ENCODE measurements at regions not wholly inside any gene's neighbourhood (a gene's known extent, or its start where the extent isn't known, plus 50 kb on each side); places are given as distances from the start of the nearest gene placed in this dataset.

DNA sequence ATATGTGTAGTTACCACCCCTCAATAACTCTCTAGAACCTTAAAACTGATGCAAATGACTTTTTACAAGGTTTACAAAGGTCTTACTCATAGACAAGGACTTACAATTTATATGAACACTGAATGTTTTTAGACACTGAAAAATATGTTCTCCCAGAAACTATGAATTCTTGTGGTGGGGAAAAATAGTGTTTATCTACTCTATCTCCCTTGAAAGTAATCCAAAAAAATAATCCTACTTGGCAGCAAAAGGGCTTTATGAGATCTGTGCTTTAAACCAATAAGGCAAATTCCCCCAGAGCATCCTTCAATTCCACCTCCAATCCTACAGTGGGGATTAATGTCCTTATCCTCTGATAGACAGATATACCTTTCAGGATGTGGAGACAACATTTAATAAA lies 1984.1 kb upstream of the RAG2 start:
- TF ChIP-seq ELF4 (IDR thresholded peaks at IDR 0.05): no peak
- TF ChIP-seq CTBP1 (IDR thresholded peaks at IDR 0.05; ENCODE audit: borderline replicate concordance): no peak
- TF ChIP-seq LEF1 (IDR thresholded peaks at IDR 0.05; ENCODE audit: borderline replicate concordance): no peak
- TF ChIP-seq BHLHE40 (IDR thresholded peaks at IDR 0.05; ENCODE audit: borderline replicate concordance): no peak
- TF ChIP-seq ZNF384 (IDR thresholded peaks at IDR 0.05): no peak
- no peak for TF ChIP-seq PKNOX1 (IDR thresholded peaks at IDR 0.05)
- TF ChIP-seq TARDBP (IDR thresholded peaks at IDR 0.05): no peak
- no peak for TF ChIP-seq NFRKB (IDR thresholded peaks at IDR 0.05)
- TF ChIP-seq SUZ12 (IDR thresholded peaks at IDR 0.05): no peak
- no peak for TF ChIP-seq FOXM1 (IDR thresholded peaks at IDR 0.05; ENCODE audit: borderline replicate concordance)
- no peak for TF ChIP-seq FOXK2 (IDR thresholded peaks at IDR 0.05)
- TF ChIP-seq FOXA1 (IDR thresholded peaks at IDR 0.05): no peak
- no peak for TF ChIP-seq L3MBTL2 (conservative IDR thresholded peaks at IDR 0.05)
- TF ChIP-seq SP1 (IDR thresholded peaks at IDR 0.05): no peak
- no peak for TF ChIP-seq HDGF (IDR thresholded peaks at IDR 0.05; ENCODE audit: borderline replicate concordance)
- no peak for TF ChIP-seq ARNT (IDR thresholded peaks at IDR 0.05)
- POLR2A ChIA-PET: no interaction called here
- DNase-seq (ENCODE audit: extremely low spot score): no peak
- CTCF ChIA-PET: no interaction called here

DNA sequence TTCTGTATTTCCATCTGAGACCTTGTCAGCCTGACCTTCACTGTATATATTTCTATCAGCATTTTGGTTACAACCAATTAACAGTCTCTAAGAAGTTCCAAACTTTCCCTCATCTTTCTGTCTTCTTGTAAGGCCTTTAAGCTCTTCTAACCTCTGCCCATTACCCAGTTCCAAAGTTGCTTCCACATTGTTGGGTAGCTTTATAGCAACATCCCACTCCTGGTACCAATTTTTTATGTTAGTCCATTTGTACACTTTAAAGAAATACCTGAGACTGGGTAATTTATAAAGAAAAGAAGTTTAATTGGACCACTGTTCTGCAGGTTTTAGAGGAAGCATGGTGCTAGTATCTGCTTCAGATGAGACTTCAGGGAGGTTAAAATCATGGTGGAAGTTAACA lies 1979.7 kb upstream of the RAG2 start:
- POLR2A ChIA-PET: no interaction called here
- TF ChIP-seq L3MBTL2 (conservative IDR thresholded peaks at IDR 0.05): no peak
- no peak for TF ChIP-seq LEF1 (IDR thresholded peaks at IDR 0.05; ENCODE audit: borderline replicate concordance)
- no peak for TF ChIP-seq NFRKB (IDR thresholded peaks at IDR 0.05)
- TF ChIP-seq PKNOX1 (IDR thresholded peaks at IDR 0.05): no peak
- TF ChIP-seq CTBP1 (IDR thresholded peaks at IDR 0.05; ENCODE audit: borderline replicate concordance): no peak
- TF ChIP-seq TARDBP (IDR thresholded peaks at IDR 0.05): no peak
- no peak for TF ChIP-seq FOXK2 (IDR thresholded peaks at IDR 0.05)
- CTCF ChIA-PET: no interaction called here
- no peak for DNase-seq (ENCODE audit: extremely low spot score)

DNA sequence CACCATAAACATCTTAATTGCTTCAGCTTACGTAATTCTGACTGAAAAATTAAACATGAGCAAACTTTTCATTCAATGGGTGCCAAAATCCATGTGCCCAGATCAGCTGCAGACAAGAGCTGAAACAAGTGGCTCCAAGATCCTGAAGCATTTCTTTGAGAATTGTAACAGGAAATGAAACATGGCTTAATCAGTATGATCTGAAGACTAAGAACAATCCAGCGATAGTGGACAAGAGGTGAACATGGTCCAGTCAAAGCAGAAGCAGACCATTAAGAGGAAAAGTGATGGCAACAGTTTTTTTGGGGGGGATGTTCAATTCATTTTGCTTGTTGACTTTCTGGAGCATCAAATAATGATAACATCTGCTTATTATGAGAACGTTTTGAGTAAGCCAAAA lies 1964.5 kb upstream of the RAG2 start:
- no peak for DNase-seq (ENCODE audit: extremely low spot score)

GRCh38 chr11:38553148-38553547 lies 1955.1 kb upstream of the RAG2 start:
- no peak for TF ChIP-seq ELF4 (IDR thresholded peaks at IDR 0.05)
- DNase-seq (ENCODE audit: extremely low spot score): no peak
- ChIA-PET POLR2A (no interaction called here), CTCF (no interaction called here)

More for the DNA sequence above, 1964.5 kb upstream of the RAG2 start:
- ChIA-PET CTCF (no interaction called here), POLR2A (no interaction called here)
- no peak for TF ChIP-seq PKNOX1 (IDR thresholded peaks at IDR 0.05)
- TF ChIP-seq L3MBTL2 (conservative IDR thresholded peaks at IDR 0.05): no peak
- no peak for TF ChIP-seq SUZ12 (IDR thresholded peaks at IDR 0.05)
- no peak for TF ChIP-seq TARDBP (IDR thresholded peaks at IDR 0.05)
- no peak for TF ChIP-seq FOXK2 (IDR thresholded peaks at IDR 0.05)
- TF ChIP-seq NFRKB (IDR thresholded peaks at IDR 0.05): no peak
- TF ChIP-seq FOXM1 (IDR thresholded peaks at IDR 0.05; ENCODE audit: borderline replicate concordance): no peak
- no peak for TF ChIP-seq ELF4 (IDR thresholded peaks at IDR 0.05)
- TF ChIP-seq CTBP1 (IDR thresholded peaks at IDR 0.05; ENCODE audit: borderline replicate concordance): no peak
- no peak for TF ChIP-seq SP1 (IDR thresholded peaks at IDR 0.05)
- TF ChIP-seq FOXA1 (IDR thresholded peaks at IDR 0.05): no peak

- CTCF ChIA-PET: no interaction called here
- TF ChIP-seq L3MBTL2 (conservative IDR thresholded peaks at IDR 0.05): no peak
- no peak for TF ChIP-seq ZNF384 (IDR thresholded peaks at IDR 0.05)
- no peak for TF ChIP-seq TARDBP (IDR thresholded peaks at IDR 0.05)
- TF ChIP-seq NFRKB (IDR thresholded peaks at IDR 0.05): no peak
- TF ChIP-seq LEF1 (IDR thresholded peaks at IDR 0.05; ENCODE audit: borderline replicate concordance): no peak
- TF ChIP-seq CTBP1 (IDR thresholded peaks at IDR 0.05; ENCODE audit: borderline replicate concordance): no peak
- TF ChIP-seq PKNOX1 (IDR thresholded peaks at IDR 0.05): no peak
- no peak for DNase-seq (ENCODE audit: extremely low spot score)
- POLR2A ChIA-PET: no interaction called here
Observed at GRCh38 chr11:38547462-38547861, 1949.4 kb upstream of the RAG2 start.

- POLR2A ChIA-PET: no interaction called here
- CTCF ChIA-PET: no interaction called here
- DNase-seq (ENCODE audit: extremely low spot score): no peak
- TF ChIP-seq PKNOX1 (IDR thresholded peaks at IDR 0.05): no peak
- TF ChIP-seq SUZ12 (IDR thresholded peaks at IDR 0.05): no peak
Observed at GRCh38 chr11:38543986-38544385, 1946.0 kb upstream of the RAG2 start.
